PC-9 (cell line): ENCODE measurements at regions not wholly inside any gene's neighbourhood (a gene's known extent, or its start where the extent isn't known, plus 50 kb on each side); places are given as distances from the start of the nearest gene placed in this dataset.

Source experiments
- BruUV-seq: library from RNA; stranded (reverse); fragments of 400-500 nt; replicated peaks from 2 replicates; lab custom pipeline; 2021; lab: Mats Ljungman, UMichigan
- CTCF ChIA-PET: fragments of 300-600 bp; sonication (Branson Sonifier 250); formaldehyde crosslinking; loops from one replicate; lab custom pipeline; 2022; ENCODE audit warnings: antibody characterized with exemption; lab: Charles Lee
- POLR2A ChIA-PET: fragments of 300-600 bp; sonication (Branson Sonifier 250); formaldehyde crosslinking; loops from one replicate; lab custom pipeline; 2022; ENCODE audit warnings: antibody characterized with exemption; ENCODE audit not compliant: unreplicated experiment; lab: Charles Lee
- DNase-seq, 2 experiments: peaks; one replicate each; pipeline versions ENCODE4 v3.0.0 to v3.0.0-alpha.2; 2015 to 2022; ENCODE audit warnings: mixed read lengths in 1 of 2
- H2AFZ ChIP-seq: fragments of 200-600 bp; sonication (generic); 2 replicates; pipeline ENCODE4 v1.8.1; 2017; ENCODE audit warnings: antibody characterized with exemption
- H3F3A ChIP-seq: fragments of 200-600 bp; sonication (generic); 2 replicates; pipeline ENCODE4 v1.8.1; 2017; ENCODE audit warnings: antibody characterized with exemption, mild to moderate bottlenecking, low read depth; ENCODE audit not compliant: insufficient read depth
- H3K27ac ChIP-seq: fragments of 200-600 bp; sonication (generic); 2 replicates; pipeline ENCODE4 v1.6.1; 2016; ENCODE audit warnings: mixed run types
- H3K27me3 ChIP-seq: fragments of 200-600 bp; sonication (generic); 2 replicates; pipeline ENCODE4 v1.6.1; 2016; ENCODE audit warnings: low read depth, mixed run types; ENCODE audit not compliant: insufficient read depth
- H3K36me3 ChIP-seq: fragments of 200-600 bp; sonication (generic); 2 replicates; pipeline ENCODE4 v1.6.1; 2016; ENCODE audit warnings: low read depth, mixed run types
- H3K4me1 ChIP-seq: fragments of 200-600 bp; sonication (generic); replicated peaks from 2 replicates; pipeline ENCODE4 v1.6.1; 2016; ENCODE audit warnings: mixed run types; ENCODE audit not compliant: insufficient read depth
- H3K4me2 ChIP-seq: fragments of 200-600 bp; sonication (generic); 2 replicates; pipeline ENCODE4 v1.6.1; 2017; ENCODE audit warnings: mixed run types
- H3K4me3 ChIP-seq: fragments of 200-600 bp; sonication (generic); 2 replicates; pipeline ENCODE4 v1.6.1; 2016; ENCODE audit warnings: mixed run types
- H3K79me2 ChIP-seq: fragments of 200-600 bp; sonication (generic); 2 replicates; pipeline ENCODE4 v1.6.1; 2017; ENCODE audit warnings: low read depth, mixed run types
- H3K9me2 ChIP-seq: fragments of 200-600 bp; sonication (generic); 2 replicates; pipeline ENCODE4 v1.8.1; 2017; ENCODE audit warnings: mild to moderate bottlenecking; ENCODE audit not compliant: insufficient read depth
- H3K9me3 ChIP-seq: fragments of 200-600 bp; sonication (generic); 2 replicates; pipeline ENCODE4 v1.8.1; 2016; ENCODE audit warnings: low read depth; ENCODE audit not compliant: insufficient read depth
- H4K20me1 ChIP-seq: fragments of 200-600 bp; sonication (generic); 2 replicates; pipeline ENCODE4 v1.8.1; 2017; ENCODE audit not compliant: insufficient read depth
- EZH2 ChIP-seq: fragments of 200-600 bp; sonication (generic); IDR thresholded peaks from 2 replicates; pipeline ENCODE4 v1.8.0; 2017; ENCODE audit warnings: antibody characterized with exemption, low read depth
- intact Hi-C: fragments of 100-400 bp; cut with micrococcal nuclease; formaldehyde crosslinking; loops from one replicate; pipeline ENCODE4 v1.10.0; 2022; ENCODE audit not compliant: unreplicated experiment
- TF ChIP-seq, protein P1 (sequence below): fragments of 200-600 bp; sonication (generic); conservative IDR thresholded peaks from 2 replicates; pipeline ENCODE4 v1.6.1; 2017; ENCODE audit warnings: mixed run types, antibody characterized with exemption, mild to moderate bottlenecking, moderate library complexity

DNA sequence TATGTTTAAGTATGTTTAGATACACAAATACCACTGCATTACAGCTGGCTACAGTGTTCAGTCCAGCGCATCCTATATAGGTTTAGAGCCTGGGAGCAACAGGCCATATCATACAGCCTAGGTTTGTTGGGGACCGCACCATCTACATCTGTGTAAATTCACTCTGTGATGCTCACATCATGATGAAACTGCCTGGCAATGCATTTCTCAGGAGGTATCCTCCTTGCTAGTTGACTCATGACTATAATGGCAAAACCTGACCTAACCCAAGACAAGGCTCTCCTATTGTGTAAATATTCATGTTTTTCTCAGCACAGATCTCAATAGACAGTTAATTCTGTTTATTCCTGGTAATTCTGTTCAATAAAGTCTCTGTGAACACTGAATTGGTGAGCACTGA is 240.7 kb upstream of the PFKP start:
- POLR2A ChIA-PET: no interaction called here
- no peak overlapping the region for H3K27ac ChIP-seq
- no peak for DNase-seq
- no TSS peak for BruUV-seq
- no peak for TF ChIP-seq EZH2
- TF ChIP-seq, protein P1, sequence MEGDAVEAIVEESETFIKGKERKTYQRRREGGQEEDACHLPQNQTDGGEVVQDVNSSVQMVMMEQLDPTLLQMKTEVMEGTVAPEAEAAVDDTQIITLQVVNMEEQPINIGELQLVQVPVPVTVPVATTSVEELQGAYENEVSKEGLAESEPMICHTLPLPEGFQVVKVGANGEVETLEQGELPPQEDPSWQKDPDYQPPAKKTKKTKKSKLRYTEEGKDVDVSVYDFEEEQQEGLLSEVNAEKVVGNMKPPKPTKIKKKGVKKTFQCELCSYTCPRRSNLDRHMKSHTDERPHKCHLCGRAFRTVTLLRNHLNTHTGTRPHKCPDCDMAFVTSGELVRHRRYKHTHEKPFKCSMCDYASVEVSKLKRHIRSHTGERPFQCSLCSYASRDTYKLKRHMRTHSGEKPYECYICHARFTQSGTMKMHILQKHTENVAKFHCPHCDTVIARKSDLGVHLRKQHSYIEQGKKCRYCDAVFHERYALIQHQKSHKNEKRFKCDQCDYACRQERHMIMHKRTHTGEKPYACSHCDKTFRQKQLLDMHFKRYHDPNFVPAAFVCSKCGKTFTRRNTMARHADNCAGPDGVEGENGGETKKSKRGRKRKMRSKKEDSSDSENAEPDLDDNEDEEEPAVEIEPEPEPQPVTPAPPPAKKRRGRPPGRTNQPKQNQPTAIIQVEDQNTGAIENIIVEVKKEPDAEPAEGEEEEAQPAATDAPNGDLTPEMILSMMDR: no peak
- H3K36me3 ChIP-seq: no peaks in the 10 kb centered on the region
- H3F3A ChIP-seq: no peaks in the 10 kb centered on the region
- peaks cover 38% of the 10 kb centered on the region for H3K27me3 ChIP-seq
- no peaks in the 10 kb centered on the region for H3K9me2 ChIP-seq
- no peaks in the 10 kb centered on the region for H3K79me2 ChIP-seq
- no peaks in the 10 kb centered on the region for H4K20me1 ChIP-seq
- H3K4me2 ChIP-seq: no peak overlapping the region
- H2AFZ ChIP-seq: no peak overlapping the region
- CTCF ChIA-PET: no interaction called here
- intact Hi-C loops: no loop called here
- H3K9me3 ChIP-seq: no peaks in the 10 kb centered on the region
- H3K4me1 ChIP-seq: no peaks in the 10 kb centered on the region
- H3K4me3 ChIP-seq: no peak overlapping the region

DNA sequence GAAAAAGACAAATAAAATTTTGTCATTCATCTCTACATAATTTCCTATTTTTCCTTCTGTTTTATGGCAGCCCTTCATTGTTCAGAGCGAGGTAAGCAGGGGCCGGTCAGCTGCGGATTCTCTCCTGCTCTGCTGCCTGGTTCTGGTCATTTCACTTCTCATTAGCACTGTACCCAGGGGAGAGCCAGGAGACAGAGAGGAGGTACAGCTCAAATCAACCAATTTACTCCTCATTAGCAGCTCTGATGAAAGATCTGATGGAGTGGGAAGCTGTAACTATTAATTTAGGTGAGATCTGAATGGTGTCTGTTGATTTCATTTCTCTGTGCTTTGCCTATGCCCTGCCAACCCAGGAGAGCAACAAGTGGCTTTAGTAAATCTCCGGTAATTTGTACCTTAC is 241.5 kb upstream of the PFKP start:
- ChIA-PET CTCF (no interaction called here), POLR2A (no interaction called here)
- intact Hi-C loops: no loop called here
- no peaks in the 10 kb centered on the region for H3K4me1 ChIP-seq
- no peaks in the 10 kb centered on the region for H3F3A ChIP-seq
- H3K36me3 ChIP-seq: no peaks in the 10 kb centered on the region
- peaks cover 33% of the 10 kb centered on the region for H3K27me3 ChIP-seq
- H3K9me2 ChIP-seq: no peaks in the 10 kb centered on the region
- DNase-seq: no peak
- H3K9me3 ChIP-seq: no peaks in the 10 kb centered on the region
- H4K20me1 ChIP-seq: no peaks in the 10 kb centered on the region
- TF ChIP-seq, protein P1: no peak
- TF ChIP-seq EZH2: no peak
- H2AFZ ChIP-seq: no peak overlapping the region
- no peak overlapping the region for H3K27ac ChIP-seq
- no peak overlapping the region for H3K4me2 ChIP-seq
- no peaks in the 10 kb centered on the region for H3K79me2 ChIP-seq
- no peak overlapping the region for H3K4me3 ChIP-seq
- BruUV-seq: no TSS peak

DNA sequence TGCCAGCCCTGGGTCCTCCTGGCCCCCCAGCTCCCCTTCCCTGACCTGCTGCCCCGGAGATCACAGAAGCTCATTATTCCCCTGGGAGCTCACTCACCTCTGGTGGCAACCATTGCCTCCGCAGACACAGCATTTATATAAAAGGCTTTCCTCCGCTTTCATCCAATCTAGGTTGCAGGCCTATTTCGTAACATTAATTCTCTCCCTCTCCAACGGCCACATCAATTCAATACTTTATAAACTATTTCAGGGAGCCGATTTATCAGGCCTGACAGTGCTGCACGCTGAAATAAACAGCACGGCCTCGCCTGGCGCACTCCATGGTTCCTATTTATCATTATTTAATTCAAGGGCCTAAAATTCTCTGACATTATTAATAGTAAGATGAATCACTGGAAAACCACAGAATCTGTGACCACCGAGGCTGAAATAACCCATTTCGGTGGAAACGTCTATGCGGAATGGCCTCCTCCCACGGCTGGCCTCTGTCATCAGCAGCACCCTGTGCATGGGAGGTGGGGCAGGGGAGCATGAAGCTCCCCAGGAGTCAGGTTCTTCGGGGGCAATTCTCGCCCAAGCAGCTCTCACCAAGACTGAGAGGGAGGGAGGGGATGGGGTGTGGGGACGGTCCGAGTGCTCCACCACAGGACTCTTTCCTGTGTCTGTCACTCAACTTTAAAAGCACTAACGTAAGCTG is 249.3 kb upstream of the PFKP start:
- no peaks in the 10 kb centered on the region for H3K9me3 ChIP-seq
- no peak for DNase-seq
- no TSS peak for BruUV-seq
- no peak overlapping the region for H3K4me2 ChIP-seq
- H3K27me3 ChIP-seq: peaks cover 16% of the 10 kb centered on the region
- POLR2A ChIA-PET: no interaction called here
- no peak overlapping the region for H3K27ac ChIP-seq
- TF ChIP-seq, protein P1: no peak
- no peak for TF ChIP-seq EZH2
- intact Hi-C loops: no loop called here
- no peaks in the 10 kb centered on the region for H3F3A ChIP-seq
- H4K20me1 ChIP-seq: no peaks in the 10 kb centered on the region
- H2AFZ ChIP-seq: no peak overlapping the region
- no peak overlapping the region for H3K4me3 ChIP-seq
- H3K79me2 ChIP-seq: no peaks in the 10 kb centered on the region
- H3K36me3 ChIP-seq: no peaks in the 10 kb centered on the region
- H3K4me1 ChIP-seq: no peaks in the 10 kb centered on the region
- H3K9me2 ChIP-seq: no peaks in the 10 kb centered on the region
- CTCF ChIA-PET: no interaction called here
